ENCODE measurements at regions not wholly inside any gene's neighbourhood (a gene's known extent, or its start where the extent isn't known, plus 50 kb on each side); places are given as distances from the start of the nearest gene placed in this dataset.

DNA sequence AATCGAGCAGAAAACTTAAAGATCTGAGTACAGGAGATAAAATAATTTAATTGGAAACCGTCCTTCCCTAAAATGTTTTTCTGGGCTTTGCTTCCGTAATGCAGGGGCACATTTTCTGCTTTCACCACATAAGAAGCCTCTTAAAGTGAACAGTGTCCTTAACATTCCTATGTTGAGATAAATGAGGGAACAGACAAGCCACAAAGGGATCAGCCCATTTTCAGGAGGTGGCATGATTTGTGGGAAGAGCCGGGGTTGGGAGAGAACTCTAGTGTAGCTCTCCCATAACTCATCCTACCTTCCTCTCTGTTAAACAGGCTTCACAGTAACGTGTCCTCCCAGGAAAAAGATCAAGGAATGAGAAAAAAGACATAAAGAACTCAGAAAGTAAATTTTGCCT is 56.9 kb upstream of the ACVR1C start:
- Histone ChIP-seq H3K9me3 (ENCODE audit: insufficient read depth, low read depth, low read length) (no peaks in the 10 kb centered on the region), H3K27ac (ENCODE audit: low read length) (no peak overlapping the region)

DNA sequence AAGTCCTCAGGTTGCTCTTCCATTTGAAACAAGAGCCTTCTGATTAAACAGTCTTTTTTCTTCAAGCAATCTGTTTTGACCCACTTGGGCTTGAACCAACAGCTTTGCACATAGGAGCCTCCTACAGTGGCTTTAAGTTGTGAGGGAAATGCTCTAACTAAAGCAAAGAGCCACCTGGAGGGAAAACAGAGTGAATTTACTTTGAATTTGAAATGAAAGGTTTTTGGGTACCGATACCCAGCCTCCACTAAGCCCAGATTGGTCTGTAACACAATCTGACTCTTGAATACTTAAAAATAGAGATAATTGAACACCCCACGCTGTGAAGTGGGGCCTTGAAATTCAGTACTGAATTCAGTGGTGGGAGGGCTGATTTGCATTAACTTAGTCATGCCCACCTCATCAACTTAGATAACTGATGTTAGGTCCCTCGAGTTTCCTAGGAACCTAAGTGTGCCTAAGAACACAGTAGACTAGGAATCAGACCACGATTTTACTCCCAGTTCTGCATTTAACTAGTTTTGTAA is 56.3 kb upstream of the ACVR1C start:
- Histone ChIP-seq H3K27ac (ENCODE audit: low read length) (no peak overlapping the region), H3K27me3 (ENCODE audit: insufficient read depth, low read length) (peaks cover 100% of the 10 kb centered on the region), H3K4me3 (ENCODE audit: low read length) (no peak overlapping the region), H3K4me1 (ENCODE audit: insufficient read depth, low read length) (no peaks in the 10 kb centered on the region), H3K36me3 (ENCODE audit: insufficient read depth, low read depth, low read length) (no peaks in the 10 kb centered on the region), H3K9ac (ENCODE audit: low read depth, low read length) (no peak overlapping the region), H3K9me3 (ENCODE audit: insufficient read depth, low read depth, low read length) (no peaks in the 10 kb centered on the region)

More for the DNA sequence above, 56.9 kb upstream of the ACVR1C start:
- Histone ChIP-seq H3K27me3 (ENCODE audit: insufficient read depth, low read length) (peaks cover 100% of the 10 kb centered on the region), H3K36me3 (ENCODE audit: insufficient read depth, low read depth, low read length) (no peaks in the 10 kb centered on the region), H3K4me1 (ENCODE audit: insufficient read depth, low read length) (no peaks in the 10 kb centered on the region), H3K4me3 (ENCODE audit: low read length) (no peak overlapping the region), H3K9ac (ENCODE audit: low read depth, low read length) (no peak overlapping the region)
